Lower leg skin (tissue), 4 donors: ENCODE measurements at regions not wholly inside any gene's neighbourhood (a gene's known extent, or its start where the extent isn't known, plus 50 kb on each side); places are given as distances from the start of the nearest gene placed in this dataset.

ENCODE experiments used
- DNase-seq, 2 donors: peaks; one replicate each; pipeline ENCODE4 v3.0.0-alpha.2; 2019; ENCODE audit warnings: low spot score in 2 of 2
- H3K4me3 ChIP-seq: fragments of 200-600 bp; sonication (generic); 2 replicates; pipeline ENCODE4 v1.5.1; 2017; ENCODE audit warnings: mild to moderate bottlenecking, low read depth; ENCODE audit not compliant: poor library complexity, severe bottlenecking
- CTCF ChIP-seq, 3 donors: fragments of 450-650 bp; IDR thresholded peaks; one replicate each; pipeline ENCODE4 v1.5.1; 2016; ENCODE audit warnings: antibody characterized with exemption in 3 of 3, mild to moderate bottlenecking in 3 of 3, moderate library complexity in 2 of 3
- POLR2A ChIP-seq, 2 donors: fragments of 450-650 bp; IDR thresholded peaks; one replicate each; pipeline ENCODE4 v1.6.1; 2016 to 2017; ENCODE audit warnings: antibody characterized with exemption in 2 of 2, mild to moderate bottlenecking in 1 of 2, moderate library complexity in 1 of 2
- WGBS, 2 donors: methylation state at CpG; one replicate each; pipeline ENCODE4 v1.1.5; 2018; 5-methylcytosine and 5-hydroxymethylcytosine counted together
- intact Hi-C: fragments of 100-400 bp; cut with DNase I; formaldehyde crosslinking; loops from one replicate; pipeline ENCODE4 v1.15.0; 2023; ENCODE audit warnings: low total_unique reads

- no peak overlapping the region for H3K4me3 ChIP-seq
- intact Hi-C loops = no loop called here
- WGBS, 2 donors = 92 to 95% methylated on average over 4 of the region's 4 CpGs
- TF ChIP-seq POLR2A (IDR thresholded peaks at IDR 0.05) = no peak
- no peak for TF ChIP-seq CTCF (IDR thresholded peaks at IDR 0.05)
- DNase-seq = no peak
These were observed 68.0 kb upstream of the GADL1 start for GRCh38 chr3:30962493-30962892.

GRCh38 chr3:30963223-30963722 is 68.8 kb upstream of the GADL1 start:
- intact Hi-C loops = no loop called here
- no peak overlapping the region for H3K4me3 ChIP-seq
- TF ChIP-seq CTCF (IDR thresholded peaks at IDR 0.05) (no peak), POLR2A (IDR thresholded peaks at IDR 0.05) (no peak)
- DNase-seq = no peak

- TF ChIP-seq CTCF (IDR thresholded peaks at IDR 0.05) = no peak
- no peak for TF ChIP-seq POLR2A (IDR thresholded peaks at IDR 0.05)
- H3K4me3 ChIP-seq = no peak overlapping the region
- peak in 1 of 2 donors; percentile 15 for DNase-seq
- intact Hi-C loops = no loop called here
These were observed 70.2 kb upstream of the GADL1 start for GRCh38 chr3:30964612-30965011.

GRCh38 chr3:30966896-30967295 is 72.4 kb upstream of the GADL1 start:
- WGBS, 2 donors = 69 to 71% methylated on average over 7 of the region's 7 CpGs
- TF ChIP-seq CTCF (IDR thresholded peaks at IDR 0.05) (no peak), POLR2A (IDR thresholded peaks at IDR 0.05) (no peak)
- DNase-seq = no peak
- intact Hi-C loops = no loop called here
- no peak overlapping the region for H3K4me3 ChIP-seq

- DNase-seq = no peak
- WGBS, 2 donors = 53 to 57% methylated on average over 2 of the region's 2 CpGs
- no peak overlapping the region for H3K4me3 ChIP-seq
- intact Hi-C loops = no loop called here
- TF ChIP-seq CTCF (IDR thresholded peaks at IDR 0.05) (no peak), POLR2A (IDR thresholded peaks at IDR 0.05) (no peak)
These were observed 75.7 kb upstream of the GADL1 start for GRCh38 chr3:30970183-30970582.

GRCh38 chr3:30972449-30972848 is 78.0 kb upstream of the GADL1 start:
- intact Hi-C loops = no loop called here
- no peak for DNase-seq
- no peak overlapping the region for H3K4me3 ChIP-seq
- TF ChIP-seq CTCF (IDR thresholded peaks at IDR 0.05) (no peak), POLR2A (IDR thresholded peaks at IDR 0.05) (no peak)
- 76 to 79% methylated on average over 1 of the region's 1 CpG for WGBS, 2 donors
